ENCODE measurements at regions not wholly inside any gene's neighbourhood (a gene's known extent, or its start where the extent isn't known, plus 50 kb on each side); places are given as distances from the start of the nearest gene placed in this dataset.

DNA sequence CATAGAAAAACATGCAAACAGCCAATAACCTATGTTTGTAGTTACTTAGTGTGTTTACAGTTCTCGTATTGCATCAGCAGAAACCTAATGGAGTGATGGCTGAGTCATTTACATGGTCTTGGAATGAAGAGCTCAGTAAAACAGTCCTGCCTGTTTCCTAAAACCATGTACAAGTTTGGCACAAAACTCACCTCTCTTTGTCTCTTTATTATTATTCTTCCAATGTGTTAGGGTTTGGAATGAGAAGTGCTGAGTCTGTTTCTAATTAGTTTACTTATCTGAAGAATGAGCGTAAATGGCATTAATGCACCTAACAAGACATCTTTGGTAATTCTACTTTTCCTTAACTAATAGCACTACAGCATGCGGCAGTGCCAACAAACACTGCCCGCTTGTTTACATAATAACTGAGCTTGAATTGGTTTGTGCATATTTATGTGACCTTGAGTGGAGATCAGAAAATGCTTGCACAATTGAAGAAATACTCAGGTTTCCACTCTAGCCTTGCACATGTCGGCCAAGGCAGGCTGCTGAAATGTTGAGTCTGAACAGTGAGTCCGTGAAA is 385.4 kb upstream of the SEMA6D start:
- BruUV-seq (replicated peaks), result no TSS peak
- Histone ChIP-seq H3K27me3 (ENCODE audit: control insufficient read depth, insufficient read depth, low read length) (no peaks in the 10 kb centered on the region), H3K4me3 (ENCODE audit: low read depth in 2 of 2, low read length in 2 of 2) (no peak overlapping the region), H3K9me3 (ENCODE audit: control insufficient read depth, insufficient read depth, low read depth, low read length) (no peaks in the 10 kb centered on the region), H3K27ac (ENCODE audit: low read length) (no peak overlapping the region), H3K4me1 (ENCODE audit: control insufficient read depth, insufficient read depth, low read length) (no peaks in the 10 kb centered on the region), H3K36me3 (ENCODE audit: control insufficient read depth, insufficient read depth, low read length) (no peaks in the 10 kb centered on the region)
- DNase-seq (ENCODE audit: low read depth, low spot score), result no peak
- ATAC-seq, result no peak
- CTCF ChIA-PET, result no interaction called here
- in situ Hi-C loops (cut with HindIII; ENCODE audit: low pct_unique_long_range_greater_than_20kb, low sequenced_read_pairs) (no loop called here), intact Hi-C loops (cut with micrococcal nuclease; ENCODE audit: unreplicated experiment) (no loop called here)
- POLR2A ChIA-PET, result no interaction called here
- TF ChIP-seq SIN3A (IDR thresholded peaks at IDR 0.05; ENCODE audit: borderline replicate concordance, insufficient read depth, low read depth, low read length), result no peak
- no peak for TF ChIP-seq POLR2AphosphoS5 (IDR thresholded peaks at IDR 0.05; ENCODE audit: low read depth, low read length)
- TF ChIP-seq, protein P1, sequence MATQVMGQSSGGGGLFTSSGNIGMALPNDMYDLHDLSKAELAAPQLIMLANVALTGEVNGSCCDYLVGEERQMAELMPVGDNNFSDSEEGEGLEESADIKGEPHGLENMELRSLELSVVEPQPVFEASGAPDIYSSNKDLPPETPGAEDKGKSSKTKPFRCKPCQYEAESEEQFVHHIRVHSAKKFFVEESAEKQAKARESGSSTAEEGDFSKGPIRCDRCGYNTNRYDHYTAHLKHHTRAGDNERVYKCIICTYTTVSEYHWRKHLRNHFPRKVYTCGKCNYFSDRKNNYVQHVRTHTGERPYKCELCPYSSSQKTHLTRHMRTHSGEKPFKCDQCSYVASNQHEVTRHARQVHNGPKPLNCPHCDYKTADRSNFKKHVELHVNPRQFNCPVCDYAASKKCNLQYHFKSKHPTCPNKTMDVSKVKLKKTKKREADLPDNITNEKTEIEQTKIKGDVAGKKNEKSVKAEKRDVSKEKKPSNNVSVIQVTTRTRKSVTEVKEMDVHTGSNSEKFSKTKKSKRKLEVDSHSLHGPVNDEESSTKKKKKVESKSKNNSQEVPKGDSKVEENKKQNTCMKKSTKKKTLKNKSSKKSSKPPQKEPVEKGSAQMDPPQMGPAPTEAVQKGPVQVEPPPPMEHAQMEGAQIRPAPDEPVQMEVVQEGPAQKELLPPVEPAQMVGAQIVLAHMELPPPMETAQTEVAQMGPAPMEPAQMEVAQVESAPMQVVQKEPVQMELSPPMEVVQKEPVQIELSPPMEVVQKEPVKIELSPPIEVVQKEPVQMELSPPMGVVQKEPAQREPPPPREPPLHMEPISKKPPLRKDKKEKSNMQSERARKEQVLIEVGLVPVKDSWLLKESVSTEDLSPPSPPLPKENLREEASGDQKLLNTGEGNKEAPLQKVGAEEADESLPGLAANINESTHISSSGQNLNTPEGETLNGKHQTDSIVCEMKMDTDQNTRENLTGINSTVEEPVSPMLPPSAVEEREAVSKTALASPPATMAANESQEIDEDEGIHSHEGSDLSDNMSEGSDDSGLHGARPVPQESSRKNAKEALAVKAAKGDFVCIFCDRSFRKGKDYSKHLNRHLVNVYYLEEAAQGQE (IDR thresholded peaks at IDR 0.05; ENCODE audit: insufficient read depth in 1 of 2, low read depth in 2 of 2, low read length in 1 of 2), result no peak
- TF ChIP-seq TCF7L2 (IDR thresholded peaks at IDR 0.05; ENCODE audit: low read depth, low read length), result no peak
- TF ChIP-seq, protein P2, sequence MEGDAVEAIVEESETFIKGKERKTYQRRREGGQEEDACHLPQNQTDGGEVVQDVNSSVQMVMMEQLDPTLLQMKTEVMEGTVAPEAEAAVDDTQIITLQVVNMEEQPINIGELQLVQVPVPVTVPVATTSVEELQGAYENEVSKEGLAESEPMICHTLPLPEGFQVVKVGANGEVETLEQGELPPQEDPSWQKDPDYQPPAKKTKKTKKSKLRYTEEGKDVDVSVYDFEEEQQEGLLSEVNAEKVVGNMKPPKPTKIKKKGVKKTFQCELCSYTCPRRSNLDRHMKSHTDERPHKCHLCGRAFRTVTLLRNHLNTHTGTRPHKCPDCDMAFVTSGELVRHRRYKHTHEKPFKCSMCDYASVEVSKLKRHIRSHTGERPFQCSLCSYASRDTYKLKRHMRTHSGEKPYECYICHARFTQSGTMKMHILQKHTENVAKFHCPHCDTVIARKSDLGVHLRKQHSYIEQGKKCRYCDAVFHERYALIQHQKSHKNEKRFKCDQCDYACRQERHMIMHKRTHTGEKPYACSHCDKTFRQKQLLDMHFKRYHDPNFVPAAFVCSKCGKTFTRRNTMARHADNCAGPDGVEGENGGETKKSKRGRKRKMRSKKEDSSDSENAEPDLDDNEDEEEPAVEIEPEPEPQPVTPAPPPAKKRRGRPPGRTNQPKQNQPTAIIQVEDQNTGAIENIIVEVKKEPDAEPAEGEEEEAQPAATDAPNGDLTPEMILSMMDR (IDR thresholded peaks at IDR 0.05), result no peak

DNA sequence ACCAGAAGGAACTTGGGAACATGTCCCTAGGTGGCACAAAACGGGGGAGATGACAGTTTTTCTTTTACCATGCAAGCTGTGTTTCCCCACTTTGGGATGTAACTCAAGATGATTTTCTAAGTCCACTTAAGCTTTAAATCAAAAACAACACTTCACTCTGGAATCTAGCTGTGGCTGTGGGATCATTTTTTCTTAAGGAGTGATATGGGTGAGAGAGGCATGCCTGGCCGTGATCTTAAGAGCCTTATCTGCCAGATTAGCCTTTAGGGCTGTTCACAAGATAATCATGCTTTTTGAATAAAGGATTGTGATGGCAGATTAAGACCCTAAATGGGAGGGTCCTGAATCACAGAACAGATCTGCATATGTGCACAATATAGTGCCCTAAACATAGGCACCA is 384.8 kb upstream of the SEMA6D start:
- no peaks in the 10 kb centered on the region for H3K27me3 ChIP-seq (ENCODE audit: control insufficient read depth, insufficient read depth, low read length)
- TF ChIP-seq, protein P1 (IDR thresholded peaks at IDR 0.05; ENCODE audit: insufficient read depth in 1 of 2, low read depth in 2 of 2, low read length in 1 of 2), result no peak
- TF ChIP-seq POLR2AphosphoS5 (IDR thresholded peaks at IDR 0.05; ENCODE audit: low read depth, low read length), result no peak
- no peak for TF ChIP-seq TCF7L2 (IDR thresholded peaks at IDR 0.05; ENCODE audit: low read depth, low read length)
- TF ChIP-seq, protein P2 (IDR thresholded peaks at IDR 0.05), result no peak
- no peak for TF ChIP-seq SIN3A (IDR thresholded peaks at IDR 0.05; ENCODE audit: borderline replicate concordance, insufficient read depth, low read depth, low read length)
- in situ Hi-C loops (cut with HindIII; ENCODE audit: low pct_unique_long_range_greater_than_20kb, low sequenced_read_pairs) (no loop called here), intact Hi-C loops (cut with micrococcal nuclease; ENCODE audit: unreplicated experiment) (no loop called here)
- H3K4me3 ChIP-seq (ENCODE audit: low read depth in 2 of 2, low read length in 2 of 2), result no peak overlapping the region
- no peak overlapping the region for H3K27ac ChIP-seq (ENCODE audit: low read length)
- H3K36me3 ChIP-seq (ENCODE audit: control insufficient read depth, insufficient read depth, low read length), result no peaks in the 10 kb centered on the region
- ATAC-seq (no peak), DNase-seq (ENCODE audit: low read depth, low spot score) (no peak)
- no TSS peak for BruUV-seq (replicated peaks)
- no peaks in the 10 kb centered on the region for H3K9me3 ChIP-seq (ENCODE audit: control insufficient read depth, insufficient read depth, low read depth, low read length)
- POLR2A ChIA-PET, result no interaction called here
- CTCF ChIA-PET, result no interaction called here
- no peaks in the 10 kb centered on the region for H3K4me1 ChIP-seq (ENCODE audit: control insufficient read depth, insufficient read depth, low read length)
